Spleen (tissue), 7 donors: ENCODE measurements at regions not wholly inside any gene's neighbourhood (a gene's known extent, or its start where the extent isn't known, plus 50 kb on each side); places are given as distances from the start of the nearest gene placed in this dataset.

Experiments
- POLR2A ChIP-seq, 3 donors: fragments of 450-650 bp; IDR thresholded peaks; one replicate each; pipeline ENCODE4 v1.5.1; 2017; ENCODE audit warnings: antibody characterized with exemption in 3 of 3, mild to moderate bottlenecking in 1 of 3
- POLR2AphosphoS5 ChIP-seq, 3 donors: sonication (generic); formaldehyde crosslinking; IDR thresholded peaks; one replicate each; pipeline ENCODE4 v1.5.1; 2017; ENCODE audit warnings: antibody characterized with exemption in 3 of 3
- TF ChIP-seq, protein P1 (sequence below), 11 experiments: fragments of 200-600 bp in 7 of 11; fragments of 450-650 bp in 4 of 11; sonication (generic) in 4 of 11; IDR thresholded peaks in 8 of 11; conservative IDR thresholded peaks in 3 of 11; 1 replicate in 7 of 11; 2 replicates in 4 of 11; pipeline versions ENCODE4 v1.4.0 to v1.8.0; 2016 to 2021; ENCODE audit warnings: antibody characterized with exemption in 11 of 11, inconsistent platforms in 4 of 11, mild to moderate bottlenecking in 1 of 11
- donor health status: DM: no; HTN: no; CAD: no; lungs with moderate emphysema.
- donor health status: DM: no; HTN: no; CAD: no.
- donor health status: DM: no; HTN: no; CAD: no.

DNA sequence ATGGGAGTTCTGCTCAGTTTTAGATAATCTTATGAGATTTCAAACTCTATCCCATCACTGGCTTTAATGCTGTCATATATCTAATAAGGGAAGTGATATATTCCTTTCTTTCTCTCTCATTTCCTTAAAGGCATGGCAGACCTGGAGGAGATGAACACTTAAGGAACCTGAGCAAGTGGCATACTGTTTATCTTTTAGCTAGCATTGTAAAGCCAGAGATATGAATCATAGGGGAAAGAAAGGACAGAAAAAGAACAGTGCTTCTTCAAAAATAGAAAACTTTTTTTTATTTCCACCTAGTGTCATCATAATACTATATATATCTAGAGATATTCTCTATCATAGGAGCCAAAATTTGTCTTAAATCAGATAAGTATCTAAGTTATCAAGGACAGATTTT, 68.3 kb upstream of the PSMA6 start:
- TF ChIP-seq, protein P1, sequence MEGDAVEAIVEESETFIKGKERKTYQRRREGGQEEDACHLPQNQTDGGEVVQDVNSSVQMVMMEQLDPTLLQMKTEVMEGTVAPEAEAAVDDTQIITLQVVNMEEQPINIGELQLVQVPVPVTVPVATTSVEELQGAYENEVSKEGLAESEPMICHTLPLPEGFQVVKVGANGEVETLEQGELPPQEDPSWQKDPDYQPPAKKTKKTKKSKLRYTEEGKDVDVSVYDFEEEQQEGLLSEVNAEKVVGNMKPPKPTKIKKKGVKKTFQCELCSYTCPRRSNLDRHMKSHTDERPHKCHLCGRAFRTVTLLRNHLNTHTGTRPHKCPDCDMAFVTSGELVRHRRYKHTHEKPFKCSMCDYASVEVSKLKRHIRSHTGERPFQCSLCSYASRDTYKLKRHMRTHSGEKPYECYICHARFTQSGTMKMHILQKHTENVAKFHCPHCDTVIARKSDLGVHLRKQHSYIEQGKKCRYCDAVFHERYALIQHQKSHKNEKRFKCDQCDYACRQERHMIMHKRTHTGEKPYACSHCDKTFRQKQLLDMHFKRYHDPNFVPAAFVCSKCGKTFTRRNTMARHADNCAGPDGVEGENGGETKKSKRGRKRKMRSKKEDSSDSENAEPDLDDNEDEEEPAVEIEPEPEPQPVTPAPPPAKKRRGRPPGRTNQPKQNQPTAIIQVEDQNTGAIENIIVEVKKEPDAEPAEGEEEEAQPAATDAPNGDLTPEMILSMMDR (IDR thresholded peaks at IDR 0.05 in 8 of 11, conservative IDR thresholded peaks at IDR 0.05 in 3 of 11) = no peak
- TF ChIP-seq POLR2A (IDR thresholded peaks at IDR 0.05) (no peak), POLR2AphosphoS5 (IDR thresholded peaks at IDR 0.05) (no peak)
